WI38 (cell line): ENCODE measurements at regions not wholly inside any gene's neighbourhood (a gene's known extent, or its start where the extent isn't known, plus 50 kb on each side); places are given as distances from the start of the nearest gene placed in this dataset.

Source experiments
- H3K4me3 ChIP-seq: 2 replicates; pipeline ENCODE4 v1.5.1; 2011; ENCODE audit warnings: low read depth, mild to moderate bottlenecking, control low read depth, low read length
- CTCF ChIP-seq: IDR thresholded peaks from 2 replicates; pipeline ENCODE4 v1.5.1; 2012; ENCODE audit warnings: low read depth, mild to moderate bottlenecking, control low read depth, low read length

DNA sequence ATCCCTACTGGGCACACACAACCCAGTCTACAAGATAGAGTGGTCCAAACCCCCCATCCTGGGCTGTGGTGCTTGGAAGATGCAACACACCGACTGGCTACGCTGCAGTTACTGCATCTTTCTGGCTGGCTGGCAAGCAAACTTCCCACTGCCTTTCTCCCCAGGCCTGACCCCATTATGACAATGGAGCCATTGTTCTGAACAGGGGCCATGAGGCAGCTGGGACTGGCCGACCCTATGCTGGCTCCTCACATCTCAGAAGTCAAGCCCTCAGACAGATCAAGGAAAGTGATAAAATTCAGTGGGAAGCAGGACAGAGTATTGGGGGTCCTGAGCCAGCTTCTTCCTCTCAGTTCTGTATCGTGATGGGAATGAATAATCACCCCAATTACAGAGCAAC is 364.1 kb upstream of the ASIC2 start:
- TF ChIP-seq CTCF: no peak
- no peak overlapping the region for H3K4me3 ChIP-seq

- H3K4me3 ChIP-seq: no peak overlapping the region
Observed at GRCh38 chr17:33661975-33662374, 368.9 kb upstream of the ASIC2 start.

DNA sequence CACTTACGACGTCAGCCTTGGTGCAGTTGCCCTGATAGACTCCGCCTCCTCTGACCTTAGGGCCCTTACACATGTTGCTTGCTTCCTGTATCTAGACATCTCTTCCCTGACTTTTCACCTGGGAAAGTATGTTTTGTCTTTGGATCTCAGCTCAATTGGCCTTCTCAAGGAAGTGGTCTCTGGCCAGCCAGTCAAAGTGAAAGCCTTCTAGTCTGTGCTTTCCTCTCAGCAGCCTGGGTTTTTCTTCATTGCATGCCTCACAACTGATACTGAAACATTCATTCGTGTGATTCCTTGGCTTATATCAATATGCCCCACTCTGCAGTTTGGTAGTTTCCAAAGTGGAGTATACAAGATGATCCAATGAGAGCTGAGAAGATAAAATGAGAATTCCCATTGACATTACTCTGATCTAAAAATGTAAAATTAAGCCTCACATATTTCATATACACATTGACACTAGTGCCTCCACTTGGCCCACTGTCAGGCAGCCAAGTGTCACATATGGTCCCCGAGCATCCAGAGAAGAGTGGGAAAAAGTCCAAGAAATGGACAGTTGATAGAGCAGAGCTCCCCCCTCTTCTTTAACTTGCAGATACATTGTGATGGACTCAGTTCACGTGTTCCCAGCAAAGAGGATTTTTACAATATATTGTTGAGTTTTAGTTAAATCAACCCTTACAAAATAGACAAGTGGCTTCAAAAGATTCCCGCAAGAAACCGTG is 371.2 kb upstream of the ASIC2 start:
- no peak overlapping the region for H3K4me3 ChIP-seq
- no peak for TF ChIP-seq CTCF

More at GRCh38 chr17:33661975-33662374, 368.9 kb upstream of the ASIC2 start:
- TF ChIP-seq CTCF: no peak

GRCh38 chr17:33667052-33667509 is 374.0 kb upstream of the ASIC2 start:
- H3K4me3 ChIP-seq: no peak overlapping the region
- TF ChIP-seq CTCF: no peak

DNA sequence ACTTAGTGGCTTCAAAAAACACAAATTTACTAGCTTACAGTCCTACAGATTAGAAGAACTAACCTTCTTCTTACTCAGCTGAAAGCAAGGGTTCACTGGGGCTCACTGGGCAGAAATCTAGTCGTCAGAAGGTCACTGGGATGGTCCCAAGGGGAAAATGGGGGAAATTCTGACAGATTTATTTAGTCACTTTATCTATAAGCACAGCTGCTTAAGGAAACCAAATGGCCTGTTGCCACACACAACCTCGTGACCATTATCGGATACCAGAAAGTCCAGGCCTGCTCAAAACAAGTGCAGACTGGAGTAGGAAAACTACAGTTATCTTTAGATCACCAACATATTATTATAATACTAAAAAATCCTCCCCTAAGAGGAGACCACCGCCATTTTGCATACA is 374.6 kb upstream of the ASIC2 start:
- TF ChIP-seq CTCF: no peak
- H3K4me3 ChIP-seq: no peak overlapping the region

GRCh38 chr17:33668516-33668915 is 375.4 kb upstream of the ASIC2 start:
- no peak overlapping the region for H3K4me3 ChIP-seq
- no peak for TF ChIP-seq CTCF

DNA sequence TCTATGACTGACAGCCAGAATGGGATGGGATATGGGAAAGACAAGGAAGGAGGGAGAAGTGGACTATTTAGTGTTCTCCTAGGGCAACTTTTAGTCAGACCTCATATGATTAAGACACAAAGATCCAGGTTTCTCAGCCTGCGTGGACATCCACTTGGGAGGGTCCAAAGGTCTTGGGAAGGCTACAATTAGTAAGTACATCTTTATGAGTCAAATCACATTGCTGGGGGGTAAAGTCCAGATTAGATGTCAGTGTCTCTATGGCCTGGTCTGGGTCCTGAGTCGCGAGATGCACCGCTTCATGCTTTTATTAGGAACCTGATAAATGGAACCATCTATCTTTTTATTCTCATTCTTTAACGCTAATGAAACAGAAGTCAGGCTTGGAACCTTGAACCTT is 378.4 kb upstream of the ASIC2 start:
- H3K4me3 ChIP-seq: no peak overlapping the region
- no peak for TF ChIP-seq CTCF
